Astrocyte (in vitro differentiated cells and primary cell): ENCODE measurements at regions not wholly inside any gene's neighbourhood (a gene's known extent, or its start where the extent isn't known, plus 50 kb on each side); places are given as distances from the start of the nearest gene placed in this dataset.

ENCODE experiments used
- DNase-seq: peaks from one replicate; pipeline ENCODE4 v3.0.0-alpha.2; 2010; ENCODE audit warnings: low read depth
- FAIRE-seq: peaks from 2 replicates; lab custom pipeline; 2011; peaks lifted over from hg19 to GRCh38; lab: Jason Lieb, UNC
- H2AFZ ChIP-seq: 2 replicates; pipeline ENCODE4 v1.6.0; 2012; ENCODE audit warnings: low read depth, low read length, inconsistent platforms
- H3K27ac ChIP-seq: 2 replicates; pipeline ENCODE4 v1.5.1; 2011; ENCODE audit warnings: low read depth, low read length, inconsistent platforms
- H3K27me3 ChIP-seq: 2 replicates; pipeline ENCODE4 v1.6.0; 2011; ENCODE audit warnings: low read length, inconsistent platforms; ENCODE audit not compliant: insufficient read depth
- H3K36me3 ChIP-seq: 2 replicates; pipeline ENCODE4 v1.5.1; 2011; ENCODE audit warnings: low read length, inconsistent platforms; ENCODE audit not compliant: insufficient read depth
- H3K4me1 ChIP-seq: 2 replicates; pipeline ENCODE4 v1.5.1; 2011; ENCODE audit warnings: low read length, inconsistent platforms; ENCODE audit not compliant: insufficient read depth
- H3K4me2 ChIP-seq: 2 replicates; pipeline ENCODE4 v1.6.0; 2012; ENCODE audit warnings: low read length, inconsistent platforms
- H3K4me3 ChIP-seq: 2 replicates; pipeline ENCODE4 v1.5.1; 2011; ENCODE audit warnings: low read depth, mild to moderate bottlenecking, low read length, inconsistent platforms; ENCODE audit not compliant: insufficient read depth
- H3K79me2 ChIP-seq: 2 replicates; pipeline ENCODE4 v1.6.0; 2012; ENCODE audit warnings: mild to moderate bottlenecking, low read length, inconsistent platforms; ENCODE audit not compliant: insufficient read depth
- H3K9ac ChIP-seq: 2 replicates; pipeline ENCODE4 v1.6.0; 2012; ENCODE audit warnings: mild to moderate bottlenecking, low read length, inconsistent platforms
- H3K9me3 ChIP-seq: 2 replicates; pipeline ENCODE4 v1.5.1; 2012; ENCODE audit warnings: low read depth, mild to moderate bottlenecking, low read length, inconsistent platforms; ENCODE audit not compliant: insufficient read depth
- H4K20me1 ChIP-seq: 2 replicates; pipeline ENCODE4 v1.6.0; 2012; ENCODE audit warnings: low read length, inconsistent platforms; ENCODE audit not compliant: insufficient read depth
- H3K27ac Mint-ChIP-seq: one replicate; pipeline ENCODE4 v1.8.0; 2021; ENCODE audit warnings: mild to moderate bottlenecking, mixed read lengths; ENCODE audit not compliant: unreplicated experiment
- H3K27me3 Mint-ChIP-seq: one replicate; pipeline ENCODE4 v1.8.0; 2021; ENCODE audit warnings: low read depth, mixed read lengths; ENCODE audit not compliant: unreplicated experiment
- H3K36me3 Mint-ChIP-seq: one replicate; pipeline ENCODE4 v1.8.0; 2021; ENCODE audit warnings: low read depth, mixed read lengths; ENCODE audit not compliant: unreplicated experiment
- H3K4me1 Mint-ChIP-seq: one replicate; pipeline ENCODE4 v1.8.0; 2021; ENCODE audit warnings: low read depth, mixed read lengths; ENCODE audit not compliant: unreplicated experiment
- H3K4me3 Mint-ChIP-seq: one replicate; pipeline ENCODE4 v1.8.0; 2021; ENCODE audit warnings: mild to moderate bottlenecking, moderate library complexity, mixed read lengths; ENCODE audit not compliant: unreplicated experiment
- H3K9me3 Mint-ChIP-seq: one replicate; pipeline ENCODE4 v1.8.0; 2021; ENCODE audit warnings: mild to moderate bottlenecking, mixed read lengths; ENCODE audit not compliant: unreplicated experiment
- CTCF ChIP-seq: IDR thresholded peaks from 2 replicates; pipeline ENCODE4 v1.5.1; 2011; ENCODE audit warnings: low read depth, mild to moderate bottlenecking, inconsistent platforms, low read length, moderate library complexity; ENCODE audit not compliant: insufficient read depth
- EZH2 ChIP-seq: IDR thresholded peaks from 2 replicates; pipeline ENCODE4 v1.6.1; 2012; ENCODE audit warnings: mild to moderate bottlenecking, low read length, inconsistent platforms; ENCODE audit not compliant: insufficient read depth

- H3K27ac ChIP-seq, result no peak overlapping the region
- H3K9me3 ChIP-seq, result no peaks in the 10 kb centered on the region
- Mint-ChIP-seq H3K27ac (no peak overlapping the region), H3K36me3 (peaks cover 3% of the 10 kb centered on the region), H3K4me1 (peaks cover 5% of the 10 kb centered on the region), H3K27me3 (no peaks in the 10 kb centered on the region), H3K9me3 (peaks cover 16% of the 10 kb centered on the region), H3K4me3 (no peak overlapping the region)
- H2AFZ ChIP-seq, result no peak overlapping the region
- FAIRE-seq (no peak), DNase-seq (no peak)
- H4K20me1 ChIP-seq, result no peaks in the 10 kb centered on the region
- H3K36me3 ChIP-seq, result no peaks in the 10 kb centered on the region
- H3K27me3 ChIP-seq, result no peaks in the 10 kb centered on the region
- no peak overlapping the region for H3K9ac ChIP-seq
- no peak overlapping the region for H3K4me3 ChIP-seq
- H3K79me2 ChIP-seq, result no peaks in the 10 kb centered on the region
- H3K4me1 ChIP-seq, result no peaks in the 10 kb centered on the region
- no peak overlapping the region for H3K4me2 ChIP-seq
- TF ChIP-seq CTCF (no peak), EZH2 (no peak)
Observed at GRCh38 chr9:4922730-4923129, 62.3 kb upstream of the JAK2 start.

GRCh38 chr9:4923141-4923540, 61.9 kb upstream of the JAK2 start:
- H3K27ac ChIP-seq, result no peak overlapping the region
- Mint-ChIP-seq H3K36me3 (peaks cover 3% of the 10 kb centered on the region), H3K9me3 (peaks cover 16% of the 10 kb centered on the region), H3K27ac (no peak overlapping the region), H3K4me1 (peaks cover 5% of the 10 kb centered on the region), H3K4me3 (no peak overlapping the region), H3K27me3 (no peaks in the 10 kb centered on the region)
- H3K4me1 ChIP-seq, result no peaks in the 10 kb centered on the region
- H3K4me3 ChIP-seq, result no peak overlapping the region
- H4K20me1 ChIP-seq, result no peaks in the 10 kb centered on the region
- TF ChIP-seq CTCF (no peak), EZH2 (no peak)
- FAIRE-seq (no peak), DNase-seq (no peak)
- no peaks in the 10 kb centered on the region for H3K9me3 ChIP-seq
- no peak overlapping the region for H2AFZ ChIP-seq
- H3K4me2 ChIP-seq, result no peak overlapping the region
- no peak overlapping the region for H3K9ac ChIP-seq
- H3K79me2 ChIP-seq, result no peaks in the 10 kb centered on the region
- H3K27me3 ChIP-seq, result no peaks in the 10 kb centered on the region
- no peaks in the 10 kb centered on the region for H3K36me3 ChIP-seq

GRCh38 chr9:4923580-4924544, 61.2 kb upstream of the JAK2 start:
- no peaks in the 10 kb centered on the region for H3K79me2 ChIP-seq
- no peak for TF ChIP-seq EZH2
- TF ChIP-seq CTCF, result no peak
- no peak overlapping the region for H3K9ac ChIP-seq
- H3K4me1 ChIP-seq, result no peaks in the 10 kb centered on the region
- Mint-ChIP-seq H3K9me3 (peaks cover 16% of the 10 kb centered on the region), H3K27me3 (no peaks in the 10 kb centered on the region), H3K4me1 (peaks cover 5% of the 10 kb centered on the region), H3K36me3 (peaks cover 3% of the 10 kb centered on the region), H3K27ac (no peak overlapping the region), H3K4me3 (no peak overlapping the region)
- no peak overlapping the region for H3K4me3 ChIP-seq
- FAIRE-seq, result no peak
- DNase-seq, result no peak
- no peak overlapping the region for H3K27ac ChIP-seq
- no peak overlapping the region for H3K4me2 ChIP-seq
- H3K36me3 ChIP-seq, result no peaks in the 10 kb centered on the region
- no peaks in the 10 kb centered on the region for H3K9me3 ChIP-seq
- no peaks in the 10 kb centered on the region for H3K27me3 ChIP-seq
- H2AFZ ChIP-seq, result no peak overlapping the region
- no peaks in the 10 kb centered on the region for H4K20me1 ChIP-seq
